ENCODE measurements at regions not wholly inside any gene's neighbourhood (a gene's known extent, or its start where the extent isn't known, plus 50 kb on each side); places are given as distances from the start of the nearest gene placed in this dataset.

- TF ChIP-seq CTCF (conservative IDR thresholded peaks at IDR 0.05; ENCODE audit: low read length) = no peak
- TF ChIP-seq EZH2phosphoT487 (IDR thresholded peaks at IDR 0.05; ENCODE audit: borderline replicate concordance, low read depth, low read length) = no peak
Observed at GRCh38 chr15:87648278-87648677, 608.3 kb downstream of the NTRK3 start.

All from OCI-LY7 (cell line).